GM23338 (cell line): ENCODE measurements at regions not wholly inside any gene's neighbourhood (a gene's known extent, or its start where the extent isn't known, plus 50 kb on each side); places are given as distances from the start of the nearest gene placed in this dataset.

ENCODE experiments used
- CREB1 ChIP-seq: fragments of 250-450 bp; sonication (Bioruptor Pico); IDR thresholded peaks from 2 replicates; pipeline ENCODE4 v1.5.0; 2020; ENCODE audit warnings: low read depth, mild to moderate bottlenecking, moderate library complexity
- CTCF ChIP-seq, 2 experiments: fragments of 200-600 bp in 1 of 2; sonication (generic) in 1 of 2; conservative IDR thresholded peaks; 2 replicates each; pipeline versions ENCODE4 v1.5.1 to v1.6.1; 2016 to 2017; ENCODE audit warnings: antibody characterized with exemption in 2 of 2, low read depth in 2 of 2, mild to moderate bottlenecking in 2 of 2, moderate library complexity in 1 of 2
- ETS1 ChIP-seq: IDR thresholded peaks from 2 replicates; pipeline ENCODE4 v1.6.1; 2016; ENCODE audit warnings: antibody characterized with exemption
- EZH2 ChIP-seq: fragments of 200-600 bp; sonication (generic); IDR thresholded peaks from one replicate; pipeline ENCODE4 v1.8.0; 2017; ENCODE audit warnings: antibody characterized with exemption, mild to moderate bottlenecking, low read depth; ENCODE audit not compliant: unreplicated experiment
- JUNB ChIP-seq: IDR thresholded peaks from one replicate; pipeline ENCODE4 v1.6.1; 2016; ENCODE audit warnings: antibody characterized with exemption; ENCODE audit not compliant: unreplicated experiment
- POLR2AphosphoS5 ChIP-seq: IDR thresholded peaks from 2 replicates; pipeline ENCODE4 v1.6.1; 2016; ENCODE audit warnings: antibody characterized with exemption, low read depth
- REST ChIP-seq: IDR thresholded peaks from one replicate; pipeline ENCODE4 v1.6.1; 2018; ENCODE audit warnings: antibody characterized with exemption; ENCODE audit not compliant: unreplicated experiment

- TF ChIP-seq CTCF (conservative IDR thresholded peaks at IDR 0.05; ENCODE audit: low read depth in 2 of 2) (no peak), EZH2 (no peak), CREB1 (CRISPR knock-in tag) (no peak), REST (no peak), POLR2AphosphoS5 (no peak), ETS1 (no peak), JUNB (no peak)
These were observed 161.4 kb upstream of the DAB2 start for GRCh38 chr5:39586185-39586584.
